HEK293 (cell line): ENCODE measurements at regions not wholly inside any gene's neighbourhood (a gene's known extent, or its start where the extent isn't known, plus 50 kb on each side); places are given as distances from the start of the nearest gene placed in this dataset.

ENCODE experiments used
- CTCF ChIA-PET: fragments of 350-600 bp; formaldehyde crosslinking; extraction: SDS; loops from one replicate; lab custom pipeline; 2021; ENCODE audit warnings: antibody characterized with exemption; lab: Yijun Ruan, JAX
- POLR2A ChIA-PET: fragments of 300-600 bp; formaldehyde crosslinking; extraction: SDS; loops from one replicate; lab custom pipeline; 2020; ENCODE audit warnings: antibody characterized with exemption, inconsistent platforms; lab: Yijun Ruan, JAX
- H3K27ac ChIP-seq: fragments of 200-500 bp; sonication (Bioruptor generic); 2 replicates; pipeline ENCODE4 v1.5.1; 2014; ENCODE audit warnings: low read depth, low read length, control low read depth, inconsistent platforms; ENCODE audit errors: extremely low read depth
- H3K36me3 ChIP-seq, 2 experiments: fragments of 200-500 bp in 1 of 2; sonication (Bioruptor generic) in 1 of 2; 1 replicate in 1 of 2; 2 replicates in 1 of 2; pipeline ENCODE4 v1.5.1; 2014 to 2017; ENCODE audit warnings: inconsistent platforms in 2 of 2, low read length in 2 of 2; ENCODE audit not compliant: control insufficient read depth in 2 of 2, insufficient read depth in 1 of 2
- H3K4me1 ChIP-seq: fragments of 200-500 bp; sonication (Bioruptor generic); 2 replicates; pipeline ENCODE4 v1.5.1; 2014; ENCODE audit warnings: mild to moderate bottlenecking, low read length, inconsistent platforms; ENCODE audit not compliant: control insufficient read depth, insufficient read depth
- H3K4me3 ChIP-seq: 2 replicates; pipeline ENCODE4 v1.5.1; 2011; ENCODE audit warnings: low read depth, mild to moderate bottlenecking, control low read depth, low read length, moderate library complexity
- H3K9me3 ChIP-seq: fragments of 200-500 bp; sonication (Bioruptor generic); 2 replicates; pipeline ENCODE4 v1.5.1; 2014; ENCODE audit warnings: low read depth, low read length, inconsistent platforms; ENCODE audit not compliant: control insufficient read depth, insufficient read depth
- FEZF1 ChIP-seq: fragments of 450-650 bp; formaldehyde crosslinking; IDR thresholded peaks from 2 replicates; pipeline ENCODE4 v1.5.1; 2016; ENCODE audit warnings: missing biosample characterization, missing genetic modification characterization
- GLI4 ChIP-seq: fragments of 450-650 bp; formaldehyde crosslinking; IDR thresholded peaks from 2 replicates; pipeline ENCODE4 v1.5.1; 2016; ENCODE audit warnings: missing biosample characterization, missing genetic modification characterization
- KLF10 ChIP-seq: fragments of 450-650 bp; IDR thresholded peaks from 2 replicates; pipeline ENCODE4 v1.5.1; 2018; ENCODE audit warnings: missing biosample characterization, mild to moderate bottlenecking, missing genetic modification characterization
- KLF7 ChIP-seq: fragments of 450-650 bp; formaldehyde crosslinking; IDR thresholded peaks from 2 replicates; pipeline ENCODE4 v1.5.1; 2016; ENCODE audit warnings: missing biosample characterization, missing genetic modification characterization, borderline replicate concordance
- ZBTB11 ChIP-seq: fragments of 450-650 bp; formaldehyde crosslinking; conservative IDR thresholded peaks from 2 replicates; pipeline ENCODE4 v1.5.1; 2016; ENCODE audit warnings: low read depth, missing biosample characterization, missing genetic modification characterization
- ZBTB48 ChIP-seq: fragments of 450-650 bp; formaldehyde crosslinking; IDR thresholded peaks from 2 replicates; pipeline ENCODE4 v1.5.1; 2016; ENCODE audit warnings: missing biosample characterization, missing genetic modification characterization
- ZEB2 ChIP-seq: fragments of 450-650 bp; formaldehyde crosslinking; IDR thresholded peaks from 2 replicates; pipeline ENCODE4 v1.5.1; 2016; ENCODE audit warnings: missing biosample characterization, missing genetic modification characterization
- ZNF354C ChIP-seq: fragments of 450-650 bp; formaldehyde crosslinking; IDR thresholded peaks from 2 replicates; pipeline ENCODE4 v1.5.1; 2016; ENCODE audit warnings: missing biosample characterization, missing genetic modification characterization, low read depth, borderline replicate concordance
- ZNF544 ChIP-seq: fragments of 450-650 bp; formaldehyde crosslinking; IDR thresholded peaks from 2 replicates; pipeline ENCODE4 v1.5.0; 2017; ENCODE audit warnings: missing biosample characterization, missing genetic modification characterization
- ZNF549 ChIP-seq: fragments of 450-650 bp; IDR thresholded peaks from 2 replicates; pipeline ENCODE4 v1.5.1; 2018; ENCODE audit warnings: missing biosample characterization, missing genetic modification characterization, mild to moderate bottlenecking, inconsistent platforms, moderate library complexity
- ZNF555 ChIP-seq: fragments of 450-650 bp; formaldehyde crosslinking; conservative IDR thresholded peaks from 2 replicates; pipeline ENCODE4 v1.5.1; 2017; ENCODE audit warnings: missing biosample characterization, mild to moderate bottlenecking, missing genetic modification characterization, inconsistent platforms
- ZNF561 ChIP-seq: fragments of 450-650 bp; IDR thresholded peaks from 2 replicates; pipeline ENCODE4 v1.5.1; 2018; ENCODE audit warnings: missing biosample characterization, missing genetic modification characterization, borderline replicate concordance
- ZNF580 ChIP-seq: fragments of 450-650 bp; formaldehyde crosslinking; IDR thresholded peaks from 2 replicates; pipeline ENCODE4 v1.5.1; 2016; ENCODE audit warnings: missing biosample characterization, missing genetic modification characterization
- ZNF645 ChIP-seq: fragments of 450-650 bp; formaldehyde crosslinking; IDR thresholded peaks from 2 replicates; pipeline ENCODE4; 2016; ENCODE audit warnings: missing biosample characterization, missing genetic modification characterization
- ZNF777 ChIP-seq: fragments of 450-650 bp; formaldehyde crosslinking; IDR thresholded peaks from 2 replicates; pipeline ENCODE4 v1.5.1; 2017; ENCODE audit warnings: missing biosample characterization, missing genetic modification characterization, borderline replicate concordance
- ZNF843 ChIP-seq: fragments of 450-650 bp; formaldehyde crosslinking; IDR thresholded peaks from 2 replicates; pipeline ENCODE4 v1.5.1; 2016; ENCODE audit warnings: missing biosample characterization, missing genetic modification characterization
- ZSCAN30 ChIP-seq: fragments of 450-650 bp; IDR thresholded peaks from 2 replicates; pipeline ENCODE4 v1.5.1; 2018; ENCODE audit warnings: missing biosample characterization, mild to moderate bottlenecking, missing genetic modification characterization, moderate library complexity
- TF ChIP-seq, protein P1 (sequence below): fragments of 450-650 bp; formaldehyde crosslinking; IDR thresholded peaks from 2 replicates; pipeline ENCODE4 v1.5.1; 2017; ENCODE audit warnings: missing biosample characterization, missing genetic modification characterization
- TF ChIP-seq, protein P2 (sequence below): fragments of 450-650 bp; formaldehyde crosslinking; optimal IDR thresholded peaks from 2 replicates; pipeline ENCODE3; 2016; ENCODE audit warnings: missing biosample characterization, mild to moderate bottlenecking, missing genetic modification characterization
- TF ChIP-seq, protein P3 (sequence below): fragments of 450-650 bp; formaldehyde crosslinking; IDR thresholded peaks from 2 replicates; pipeline ENCODE4 v1.5.1; 2016; ENCODE audit warnings: missing biosample characterization, missing genetic modification characterization

DNA sequence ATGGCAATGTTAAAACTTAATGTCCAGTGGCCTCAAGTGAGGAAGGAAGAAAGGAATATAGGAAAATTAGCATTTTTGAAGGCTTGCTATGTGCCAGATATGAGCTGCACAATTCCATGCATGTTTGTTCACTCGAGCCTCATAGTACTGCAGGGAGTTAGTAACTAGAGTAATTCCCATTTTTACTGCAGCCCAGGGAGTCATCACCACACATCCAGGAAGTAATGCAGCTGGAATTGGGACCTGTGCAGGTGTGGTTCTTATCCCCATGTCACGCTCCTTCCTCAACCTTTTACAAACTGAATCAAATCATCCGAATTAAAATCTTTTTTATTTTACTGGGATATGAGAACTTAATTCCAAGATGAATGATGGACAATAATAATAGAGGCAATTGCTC is 149.5 kb upstream of the MAFB start:
- Histone ChIP-seq H3K9me3 (no peaks in the 10 kb centered on the region), H3K4me1 (no peaks in the 10 kb centered on the region), H3K36me3 (no peaks in the 10 kb centered on the region), H3K4me3 (no peak overlapping the region), H3K27ac (no peak overlapping the region)
- TF ChIP-seq, protein P1, sequence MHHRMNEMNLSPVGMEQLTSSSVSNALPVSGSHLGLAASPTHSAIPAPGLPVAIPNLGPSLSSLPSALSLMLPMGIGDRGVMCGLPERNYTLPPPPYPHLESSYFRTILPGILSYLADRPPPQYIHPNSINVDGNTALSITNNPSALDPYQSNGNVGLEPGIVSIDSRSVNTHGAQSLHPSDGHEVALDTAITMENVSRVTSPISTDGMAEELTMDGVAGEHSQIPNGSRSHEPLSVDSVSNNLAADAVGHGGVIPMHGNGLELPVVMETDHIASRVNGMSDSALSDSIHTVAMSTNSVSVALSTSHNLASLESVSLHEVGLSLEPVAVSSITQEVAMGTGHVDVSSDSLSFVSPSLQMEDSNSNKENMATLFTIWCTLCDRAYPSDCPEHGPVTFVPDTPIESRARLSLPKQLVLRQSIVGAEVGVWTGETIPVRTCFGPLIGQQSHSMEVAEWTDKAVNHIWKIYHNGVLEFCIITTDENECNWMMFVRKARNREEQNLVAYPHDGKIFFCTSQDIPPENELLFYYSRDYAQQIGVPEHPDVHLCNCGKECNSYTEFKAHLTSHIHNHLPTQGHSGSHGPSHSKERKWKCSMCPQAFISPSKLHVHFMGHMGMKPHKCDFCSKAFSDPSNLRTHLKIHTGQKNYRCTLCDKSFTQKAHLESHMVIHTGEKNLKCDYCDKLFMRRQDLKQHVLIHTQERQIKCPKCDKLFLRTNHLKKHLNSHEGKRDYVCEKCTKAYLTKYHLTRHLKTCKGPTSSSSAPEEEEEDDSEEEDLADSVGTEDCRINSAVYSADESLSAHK: no peak
- no peak for TF ChIP-seq ZBTB48 (tag by site-specific recombination)
- TF ChIP-seq ZNF777: no peak
- TF ChIP-seq, protein P2, sequence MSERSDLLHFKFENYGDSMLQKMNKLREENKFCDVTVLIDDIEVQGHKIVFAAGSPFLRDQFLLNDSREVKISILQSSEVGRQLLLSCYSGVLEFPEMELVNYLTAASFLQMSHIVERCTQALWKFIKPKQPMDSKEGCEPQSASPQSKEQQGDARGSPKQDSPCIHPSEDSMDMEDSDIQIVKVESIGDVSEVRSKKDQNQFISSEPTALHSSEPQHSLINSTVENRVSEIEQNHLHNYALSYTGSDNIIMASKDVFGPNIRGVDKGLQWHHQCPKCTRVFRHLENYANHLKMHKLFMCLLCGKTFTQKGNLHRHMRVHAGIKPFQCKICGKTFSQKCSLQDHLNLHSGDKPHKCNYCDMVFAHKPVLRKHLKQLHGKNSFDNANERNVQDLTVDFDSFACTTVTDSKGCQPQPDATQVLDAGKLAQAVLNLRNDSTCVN: no peak
- no peak for TF ChIP-seq GLI4 (tag by site-specific recombination)
- no peak for TF ChIP-seq FEZF1 (tag by site-specific recombination)
- no peak for TF ChIP-seq ZNF645 (tag by site-specific recombination)
- TF ChIP-seq ZNF544: no peak
- TF ChIP-seq ZNF843: no peak
- TF ChIP-seq ZNF561 (tag by site-specific recombination): no peak
- TF ChIP-seq ZNF555 (tag by site-specific recombination): no peak
- no peak for TF ChIP-seq KLF10 (tag by site-specific recombination)
- POLR2A ChIA-PET: no interaction called here
- CTCF ChIA-PET: no interaction called here

- Histone ChIP-seq H3K4me3 (no peak overlapping the region), H3K9me3 (no peaks in the 10 kb centered on the region), H3K27ac (no peak overlapping the region), H3K4me1 (peaks cover 7% of the 10 kb centered on the region), H3K36me3 (no peaks in the 10 kb centered on the region)
- CTCF ChIA-PET: no interaction called here
- TF ChIP-seq ZNF549: no peak
- TF ChIP-seq, protein P3, sequence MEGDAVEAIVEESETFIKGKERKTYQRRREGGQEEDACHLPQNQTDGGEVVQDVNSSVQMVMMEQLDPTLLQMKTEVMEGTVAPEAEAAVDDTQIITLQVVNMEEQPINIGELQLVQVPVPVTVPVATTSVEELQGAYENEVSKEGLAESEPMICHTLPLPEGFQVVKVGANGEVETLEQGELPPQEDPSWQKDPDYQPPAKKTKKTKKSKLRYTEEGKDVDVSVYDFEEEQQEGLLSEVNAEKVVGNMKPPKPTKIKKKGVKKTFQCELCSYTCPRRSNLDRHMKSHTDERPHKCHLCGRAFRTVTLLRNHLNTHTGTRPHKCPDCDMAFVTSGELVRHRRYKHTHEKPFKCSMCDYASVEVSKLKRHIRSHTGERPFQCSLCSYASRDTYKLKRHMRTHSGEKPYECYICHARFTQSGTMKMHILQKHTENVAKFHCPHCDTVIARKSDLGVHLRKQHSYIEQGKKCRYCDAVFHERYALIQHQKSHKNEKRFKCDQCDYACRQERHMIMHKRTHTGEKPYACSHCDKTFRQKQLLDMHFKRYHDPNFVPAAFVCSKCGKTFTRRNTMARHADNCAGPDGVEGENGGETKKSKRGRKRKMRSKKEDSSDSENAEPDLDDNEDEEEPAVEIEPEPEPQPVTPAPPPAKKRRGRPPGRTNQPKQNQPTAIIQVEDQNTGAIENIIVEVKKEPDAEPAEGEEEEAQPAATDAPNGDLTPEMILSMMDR: no peak
- TF ChIP-seq ZSCAN30: no peak
- TF ChIP-seq ZEB2 (tag by site-specific recombination): no peak
- TF ChIP-seq ZBTB11 (tag by site-specific recombination): no peak
- no peak for TF ChIP-seq KLF7 (tag by site-specific recombination)
- TF ChIP-seq ZNF580 (tag by site-specific recombination): no peak
- TF ChIP-seq ZNF354C (tag by site-specific recombination): no peak
- TF ChIP-seq, all 188 proteins: peak for 0
- POLR2A ChIA-PET: no interaction called here
Measured at GRCh38 chr20:40843251-40843650, 154.2 kb upstream of the MAFB start.
